ENCODE measurements at regions not wholly inside any gene's neighbourhood (a gene's known extent, or its start where the extent isn't known, plus 50 kb on each side); places are given as distances from the start of the nearest gene placed in this dataset.

DNA sequence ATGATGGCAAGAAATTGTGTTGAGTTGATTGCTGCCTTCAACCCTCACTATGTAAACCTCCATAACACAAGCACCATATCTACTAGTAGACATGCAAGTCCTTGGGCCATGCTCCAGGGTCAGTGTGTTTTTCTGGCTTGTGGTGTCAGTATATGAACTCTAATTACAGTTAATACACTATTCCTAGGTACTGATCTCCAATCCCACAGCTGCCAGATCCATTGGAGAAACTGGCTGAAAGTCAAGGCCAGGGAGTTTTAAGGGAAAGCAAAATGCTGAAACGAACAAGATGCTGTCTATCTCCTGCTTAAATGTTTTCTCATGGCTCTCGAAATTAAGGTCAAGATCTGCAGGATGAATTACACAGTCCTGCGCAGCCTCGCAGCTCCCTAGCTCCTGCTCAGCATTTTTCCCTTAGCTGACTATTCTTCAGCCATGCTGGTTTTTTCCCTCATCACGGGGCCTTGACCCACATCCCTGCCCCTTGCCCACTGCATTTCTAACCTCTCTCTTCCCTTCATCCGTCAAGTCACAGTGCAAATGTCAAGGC is 425.0 kb upstream of the ADAMTS9 start:
- ChIA-PET CTCF (no interaction called here), POLR2A (no interaction called here)
- Mint-ChIP-seq H3K27ac (no peak overlapping the region), H3K4me3 (no peak overlapping the region), H3K27me3 (no peaks in the 10 kb centered on the region), H3K9me3 (peaks cover 3% of the 10 kb centered on the region), H3K36me3 (ENCODE audit: low read depth) (no peaks in the 10 kb centered on the region), H3K4me1 (no peaks in the 10 kb centered on the region)
- ATAC-seq (ENCODE audit: low read depth), result no peak
- intact Hi-C loops (cut with micrococcal nuclease), result no loop called here
- no peak for DNase-seq
- TF ChIP-seq CTCF (IDR thresholded peaks at IDR 0.05), result no peak

DNA sequence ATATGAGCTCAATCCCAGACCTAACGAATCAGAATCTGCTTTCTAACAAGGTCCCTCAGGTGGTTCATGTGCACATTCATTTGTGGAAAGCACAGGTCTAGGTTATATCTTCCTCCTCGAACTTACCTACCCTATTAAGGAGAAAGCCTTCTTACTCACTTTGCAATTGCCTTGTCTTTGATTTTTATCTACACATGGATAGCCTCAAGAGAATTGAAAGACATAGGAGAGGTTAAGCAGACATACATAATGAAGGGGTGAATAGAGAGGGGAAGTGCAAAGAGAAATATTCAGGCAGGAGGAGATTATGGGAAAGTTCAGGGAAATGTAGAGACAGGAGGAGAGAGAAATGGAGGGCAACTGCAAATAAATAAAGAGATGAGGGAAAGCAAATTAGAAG is 422.9 kb upstream of the ADAMTS9 start:
- Mint-ChIP-seq H3K36me3 (ENCODE audit: low read depth) (no peaks in the 10 kb centered on the region), H3K4me3 (no peak overlapping the region), H3K27me3 (no peaks in the 10 kb centered on the region), H3K27ac (no peak overlapping the region), H3K9me3 (peaks cover 3% of the 10 kb centered on the region), H3K4me1 (no peaks in the 10 kb centered on the region)
- ATAC-seq (ENCODE audit: low read depth), result no peak
- no peak for TF ChIP-seq CTCF (IDR thresholded peaks at IDR 0.05)
- intact Hi-C loops (cut with micrococcal nuclease), result no loop called here
- ChIA-PET CTCF (no interaction called here), POLR2A (no interaction called here)
- no peak for DNase-seq

DNA sequence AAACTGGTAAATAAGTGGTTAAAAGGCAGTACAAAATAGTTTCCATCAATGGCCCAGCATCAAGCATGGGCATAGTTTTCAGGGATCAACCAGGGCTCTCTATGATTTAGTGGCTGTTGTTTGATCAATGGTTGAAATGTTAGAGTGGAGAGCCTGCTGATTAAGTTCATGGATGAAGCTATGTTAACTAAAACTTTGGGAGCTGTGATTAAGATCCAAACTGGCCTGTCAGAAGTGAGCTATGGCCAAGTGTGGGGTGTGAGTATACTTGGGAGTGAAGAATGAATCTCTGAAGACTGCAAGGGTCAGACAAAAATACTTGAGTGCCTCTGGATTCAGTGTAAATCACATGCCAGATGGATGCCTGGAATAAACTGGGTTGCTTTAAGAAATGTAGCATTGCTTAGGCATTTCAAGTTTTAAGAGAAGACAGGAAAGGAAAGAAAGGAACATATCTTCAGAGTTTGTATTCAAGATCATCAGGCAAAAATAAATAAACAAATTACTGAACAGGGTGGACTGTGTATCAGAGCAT is 422.2 kb upstream of the ADAMTS9 start:
- Mint-ChIP-seq H3K9me3 (peaks cover 5% of the 10 kb centered on the region), H3K4me1 (no peaks in the 10 kb centered on the region)
- CTCF ChIA-PET, result no interaction called here

DNA sequence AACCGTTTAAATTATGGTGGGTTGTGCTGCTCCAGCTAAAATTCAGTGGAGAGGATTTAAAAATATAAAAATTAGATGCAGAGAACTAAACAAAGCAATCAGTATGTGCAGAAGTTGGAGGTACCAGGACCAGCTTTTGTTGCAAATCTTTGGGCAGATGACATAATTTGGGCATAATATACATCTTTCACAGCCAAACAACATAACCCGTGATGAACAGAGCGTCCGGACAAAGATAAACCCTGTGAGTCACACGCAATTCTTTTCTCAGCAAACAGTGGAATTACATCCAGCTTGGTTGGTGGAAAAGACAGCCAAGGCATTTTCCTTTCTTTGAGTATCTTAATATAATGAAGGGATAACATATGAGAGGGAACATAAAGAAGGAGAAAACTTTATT is 419.4 kb upstream of the ADAMTS9 start:
- Mint-ChIP-seq H3K9me3 (peaks cover 5% of the 10 kb centered on the region), H3K27me3 (no peaks in the 10 kb centered on the region), H3K4me3 (no peak overlapping the region), H3K4me1 (no peaks in the 10 kb centered on the region), H3K27ac (no peak overlapping the region), H3K36me3 (ENCODE audit: low read depth) (no peaks in the 10 kb centered on the region)
- intact Hi-C loops (cut with micrococcal nuclease), result no loop called here
- CTCF ChIA-PET, result no interaction called here
- no peak for TF ChIP-seq CTCF (IDR thresholded peaks at IDR 0.05)
- POLR2A ChIA-PET, result no interaction called here
- ATAC-seq (ENCODE audit: low read depth) (no peak), DNase-seq (no peak)

More for the DNA sequence above, 422.2 kb upstream of the ADAMTS9 start:
- ATAC-seq (ENCODE audit: low read depth) (no peak), DNase-seq (no peak)
- Mint-ChIP-seq H3K4me3 (no peak overlapping the region), H3K36me3 (ENCODE audit: low read depth) (no peaks in the 10 kb centered on the region), H3K27ac (no peak overlapping the region), H3K27me3 (no peaks in the 10 kb centered on the region)
- no peak for TF ChIP-seq CTCF (IDR thresholded peaks at IDR 0.05)
- intact Hi-C loops (cut with micrococcal nuclease), result no loop called here
- POLR2A ChIA-PET, result no interaction called here

- DNase-seq, result no peak
- Mint-ChIP-seq H3K27ac (no peak overlapping the region), H3K27me3 (no peaks in the 10 kb centered on the region), H3K36me3 (ENCODE audit: low read depth) (no peaks in the 10 kb centered on the region), H3K4me3 (no peak overlapping the region), H3K9me3 (peaks cover 4% of the 10 kb centered on the region), H3K4me1 (no peaks in the 10 kb centered on the region)
- ChIA-PET CTCF (no interaction called here), POLR2A (no interaction called here)
- no peak for ATAC-seq (ENCODE audit: low read depth)
- TF ChIP-seq CTCF (IDR thresholded peaks at IDR 0.05), result no peak
- intact Hi-C loops (cut with micrococcal nuclease), result no loop called here
These were observed 413.6 kb upstream of the ADAMTS9 start for GRCh38 chr3:65101450-65101849.
